DMS114 treated with DMSO at 0.1 percent for 48 hours (cell line): ENCODE measurements at regions not wholly inside any gene's neighbourhood (a gene's known extent, or its start where the extent isn't known, plus 50 kb on each side); places are given as distances from the start of the nearest gene placed in this dataset.
"Not testable (repeated sequence)": the region's sequence is repeated elsewhere in the genome, so short reads cannot be mapped to it uniquely, and the experiment has no call there.

Source experiments
- DNase-seq: peaks from one replicate; lab custom pipeline; 2025; ENCODE audit not compliant: unreplicated experiment; lab: John Stamatoyannopoulos, UW

GRCh38 chr21:13827201-13827600, 217.6 kb downstream of the POTED start:
- DNase-seq, result no peak

GRCh38 chr21:13826511-13826910, 216.9 kb downstream of the POTED start:
- DNase-seq, result not testable (repeated sequence)

GRCh38 chr21:13825218-13825778, 215.7 kb downstream of the POTED start:
- DNase-seq, result not testable (repeated sequence)

GRCh38 chr21:13820286-13820685, 210.7 kb downstream of the POTED start:
- DNase-seq, result not testable (repeated sequence)

GRCh38 chr21:13812191-13812590, 202.6 kb downstream of the POTED start:
- not testable (repeated sequence) for DNase-seq

GRCh38 chr21:13810559-13810958, 201.0 kb downstream of the POTED start:
- not testable (repeated sequence) for DNase-seq

GRCh38 chr21:13806444-13806843, 196.9 kb downstream of the POTED start:
- not testable (repeated sequence) for DNase-seq

- DNase-seq, result not testable (repeated sequence)
These were observed 193.2 kb downstream of the POTED start for GRCh38 chr21:13802757-13803156.
